ENCODE measurements at regions not wholly inside any gene's neighbourhood (a gene's known extent, or its start where the extent isn't known, plus 50 kb on each side); places are given as distances from the start of the nearest gene placed in this dataset.

- peaks cover 1 to 4% of the 10 kb centered on the region in 2 experiments; a peak in 3 of 4 replicates for H3K4me1 Mint-ChIP-seq
- Histone ChIP-seq H3K4me1 (ENCODE audit: insufficient read depth, low read length) (no peaks in the 10 kb centered on the region), H2BK120ac (ENCODE audit: low read depth, low read length, poor library complexity, severe bottlenecking) (no peak overlapping the region), H3K4me2 (ENCODE audit: insufficient read depth, insufficient read length, low read length) (no peak overlapping the region), H3K18ac (ENCODE audit: insufficient read length, low read depth, low read length) (no peak overlapping the region), H2BK20ac (ENCODE audit: low read depth, low read length, poor library complexity, severe bottlenecking) (no peak overlapping the region), H3K23ac (ENCODE audit: insufficient read length, low read depth, low read length) (no peak overlapping the region), H2BK12ac (ENCODE audit: insufficient read length, low read depth, low read length) (no peak overlapping the region), H3K23me2 (ENCODE audit: insufficient read length, low read depth, low read length, poor library complexity, severe bottlenecking) (no peaks in the 10 kb centered on the region), H4K20me1 (ENCODE audit: control insufficient read depth, insufficient read depth, insufficient read length) (no peaks in the 10 kb centered on the region), H4K8ac (replicated peaks; ENCODE audit: insufficient read length, low read depth, low read length) (no peak overlapping the region), H2BK5ac (ENCODE audit: insufficient read length, low read length) (no peak overlapping the region), H2AK5ac (ENCODE audit: insufficient read length, low read length) (no peak overlapping the region), H2BK15ac (ENCODE audit: low read depth, low read length) (no peak overlapping the region), H3K79me1 (ENCODE audit: insufficient read depth, low read depth, low read length, poor library complexity, severe bottlenecking) (no peaks in the 10 kb centered on the region), H3K4ac (ENCODE audit: low read depth, low read length) (no peak overlapping the region), H4K91ac (ENCODE audit: insufficient read length, low read depth, low read length) (no peak overlapping the region), H3K9me3 (ENCODE audit: control insufficient read depth, low read depth, low read length) (no peaks in the 10 kb centered on the region), H3K9ac (ENCODE audit: extremely low read depth, insufficient read length, low read length) (no peak overlapping the region), H3K56ac (ENCODE audit: insufficient read length, low read depth, low read length) (no peak overlapping the region), H3K27me3 (ENCODE audit: insufficient read depth, low read length) (no peaks in the 10 kb centered on the region), H3T11ph (ENCODE audit: low read length) (no peak overlapping the region), H3K27ac (ENCODE audit: insufficient read length, low read depth, low read length) (no peak overlapping the region), H2AFZ (ENCODE audit: low read length) (no peak overlapping the region), H4K5ac (ENCODE audit: insufficient read length, low read depth, low read length) (no peak overlapping the region), H3K79me2 (ENCODE audit: insufficient read depth, low read length) (no peaks in the 10 kb centered on the region), H3K14ac (ENCODE audit: insufficient read depth, low read length) (no peak overlapping the region)
- peaks cover 2 to 6% of the 10 kb centered on the region in 2 experiments; a peak in 4 of 5 replicates for H3K9me3 Mint-ChIP-seq
- no peak for DNase-seq
- no peaks in the 10 kb centered on the region for H3K27me3 Mint-ChIP-seq (ENCODE audit: low read depth)
- peaks cover 0 to 10% (median 0%) of the 10 kb centered on the region in 3 experiments; a peak in 4 of 7 replicates for H3K36me3 Mint-ChIP-seq (ENCODE audit: insufficient read depth in 1 of 3, low read depth in 3 of 3)
- WGBS (ENCODE audit: extremely low coverage, insufficient read length, low lambda C conversion rate): no CpG with 5 or more reads among the region's 7 CpGs
- 0 out of 3 replicates have a peak, but pooled peaks have one; percentile 17 for TF ChIP-seq CTCF (conservative IDR thresholded peaks at IDR 0.05)
- no peak overlapping the region for H3K4me3 Mint-ChIP-seq
- H3K27ac Mint-ChIP-seq: no peak overlapping the region
Measured at GRCh38 chr4:98741952-98742351, 83.5 kb upstream of the TSPAN5 start.

All from H9 (cell line).